ENCODE measurements at regions not wholly inside any gene's neighbourhood (a gene's known extent, or its start where the extent isn't known, plus 50 kb on each side); places are given as distances from the start of the nearest gene placed in this dataset.
"Not testable (repeated sequence)": the region's sequence is repeated elsewhere in the genome, so short reads cannot be mapped to it uniquely, and the experiment has no call there.

- no peak for DNase-seq
These were observed 759.6 kb upstream of the NRXN1 start for GRCh38 chr2:51791496-51791895.

GRCh38 chr2:51790854-51791253, 758.9 kb upstream of the NRXN1 start:
- no peak for DNase-seq

- no peak for DNase-seq
These were observed 758.0 kb upstream of the NRXN1 start for GRCh38 chr2:51789918-51790317.

GRCh38 chr2:51782921-51783765, 751.2 kb upstream of the NRXN1 start:
- no peak for DNase-seq

GRCh38 chr2:51781691-51782090, 749.8 kb upstream of the NRXN1 start:
- no peak for DNase-seq

GRCh38 chr2:51780353-51780752, 748.4 kb upstream of the NRXN1 start:
- no peak for DNase-seq

- not testable (repeated sequence) for DNase-seq
These were observed 747.8 kb upstream of the NRXN1 start for GRCh38 chr2:51779723-51780122.

GRCh38 chr2:51778806-51779205, 746.9 kb upstream of the NRXN1 start:
- DNase-seq = no peak

GRCh38 chr2:51774606-51775005, 742.7 kb upstream of the NRXN1 start:
- DNase-seq = not testable (repeated sequence)

GRCh38 chr2:51760441-51760840, 728.5 kb upstream of the NRXN1 start:
- no peak for DNase-seq

GRCh38 chr2:51758081-51758480, 726.1 kb upstream of the NRXN1 start:
- no peak for DNase-seq

- DNase-seq = peak; percentile 32
These were observed 702.2 kb upstream of the NRXN1 start for GRCh38 chr2:51734115-51734514.

GRCh38 chr2:51723691-51724090, 691.8 kb upstream of the NRXN1 start:
- DNase-seq = no peak

GRCh38 chr2:51722311-51722710, 690.4 kb upstream of the NRXN1 start:
- DNase-seq = no peak

GRCh38 chr2:51720826-51721225, 688.9 kb upstream of the NRXN1 start:
- no peak for DNase-seq

- no peak for DNase-seq
These were observed 686.9 kb upstream of the NRXN1 start for GRCh38 chr2:51718881-51719280.

- DNase-seq = no peak
These were observed 685.4 kb upstream of the NRXN1 start for GRCh38 chr2:51717312-51717711.

- no peak for DNase-seq
These were observed 679.8 kb upstream of the NRXN1 start for GRCh38 chr2:51711766-51712165.

GRCh38 chr2:51710222-51710621, 678.3 kb upstream of the NRXN1 start:
- peak; percentile 34 for DNase-seq

- DNase-seq = no peak
These were observed 675.7 kb upstream of the NRXN1 start for GRCh38 chr2:51707625-51708024.

- no peak for DNase-seq
These were observed 674.3 kb upstream of the NRXN1 start for GRCh38 chr2:51706220-51706619.

GRCh38 chr2:51705417-51705816, 673.5 kb upstream of the NRXN1 start:
- no peak for DNase-seq

GRCh38 chr2:51698021-51698420, 666.1 kb upstream of the NRXN1 start:
- no peak for DNase-seq

- DNase-seq = no peak
These were observed 665.2 kb upstream of the NRXN1 start for GRCh38 chr2:51697095-51697494.

- DNase-seq = no peak
These were observed 663.6 kb upstream of the NRXN1 start for GRCh38 chr2:51695531-51695930.

Data from hematopoietic multipotent progenitor cell treated with erythropoietin and hydrocortisone succinate and interleukin-3 and kit ligand, for 4 days (in vitro differentiated cells).